ENCODE measurements at regions not wholly inside any gene's neighbourhood (a gene's known extent, or its start where the extent isn't known, plus 50 kb on each side); places are given as distances from the start of the nearest gene placed in this dataset.

DNA sequence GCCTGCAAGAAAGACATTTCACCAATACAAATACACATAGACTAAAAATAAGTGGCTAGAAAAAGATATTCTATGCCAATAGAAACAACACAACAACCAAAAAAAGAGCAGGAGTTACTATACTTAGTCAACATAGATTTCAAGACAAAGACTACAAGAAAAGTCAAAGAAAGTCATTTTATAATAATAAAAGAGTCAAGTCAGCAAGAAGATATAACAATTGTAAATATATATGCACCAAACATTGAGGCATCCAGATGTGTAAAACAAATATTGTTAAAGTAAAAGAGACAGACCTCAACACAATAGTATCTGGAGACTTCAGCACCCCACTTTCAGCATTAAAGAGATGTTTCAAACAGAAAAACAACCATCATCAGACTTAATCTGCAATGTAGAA is 104.6 kb downstream of the AMY1C start:
- no peak for DNase-seq (ENCODE audit: low read depth)

DNA sequence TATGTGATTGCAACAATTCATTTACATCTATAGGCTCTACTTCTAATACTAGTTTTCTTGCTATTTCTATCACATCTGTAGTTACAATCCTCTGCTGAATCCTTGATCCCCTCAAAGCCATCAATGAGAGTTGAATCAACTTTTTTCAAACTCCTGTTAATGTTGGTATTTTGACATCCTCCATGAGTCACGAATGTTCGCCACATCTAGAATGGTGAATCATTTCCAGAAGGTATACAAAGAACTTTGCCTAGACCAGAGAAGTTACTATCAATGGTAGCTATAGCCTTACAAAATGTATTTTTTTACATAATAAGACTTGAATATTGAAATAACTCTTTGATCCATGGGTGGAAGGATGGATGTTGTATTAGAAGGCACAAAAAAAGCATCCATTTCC is 110.0 kb downstream of the AMY1C start:
- DNase-seq (ENCODE audit: low read depth), result no peak

DNA sequence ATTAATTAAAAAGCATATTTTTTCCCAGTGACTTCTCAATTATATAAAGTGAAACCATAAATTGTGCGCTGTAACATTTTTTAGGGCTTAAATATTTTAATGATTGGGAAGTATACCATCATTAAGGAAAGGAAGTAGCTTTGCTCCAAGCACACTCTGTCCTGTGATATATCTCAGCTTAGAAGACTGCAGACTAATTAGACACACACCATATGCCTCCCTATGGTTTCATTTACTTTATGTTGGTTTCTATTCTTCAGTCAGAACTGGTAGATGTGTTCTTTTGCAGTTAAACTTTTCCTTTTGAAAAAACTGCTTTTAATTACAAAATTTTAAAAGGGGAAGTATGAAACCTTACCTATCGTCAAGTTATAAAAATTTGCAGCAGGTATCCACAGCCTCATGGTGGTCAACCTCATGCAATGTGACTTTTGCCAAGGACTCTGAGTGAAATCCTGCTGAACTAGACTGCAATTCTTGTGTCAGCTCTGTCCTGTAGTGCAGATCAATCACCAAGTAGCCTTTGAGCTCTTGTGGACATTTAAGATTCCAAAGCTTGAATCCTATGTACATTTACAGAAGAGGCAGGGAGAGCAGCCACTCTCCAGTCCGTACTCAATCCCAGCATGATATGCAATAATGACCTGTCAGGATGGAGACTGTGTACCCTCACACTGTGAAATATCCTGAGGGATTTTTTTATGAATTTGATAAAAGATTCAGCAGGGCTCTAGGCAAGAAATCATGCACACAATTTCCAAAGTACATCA is 149.1 kb downstream of the AMY1C start:
- no peak for DNase-seq (ENCODE audit: low read depth)

DNA sequence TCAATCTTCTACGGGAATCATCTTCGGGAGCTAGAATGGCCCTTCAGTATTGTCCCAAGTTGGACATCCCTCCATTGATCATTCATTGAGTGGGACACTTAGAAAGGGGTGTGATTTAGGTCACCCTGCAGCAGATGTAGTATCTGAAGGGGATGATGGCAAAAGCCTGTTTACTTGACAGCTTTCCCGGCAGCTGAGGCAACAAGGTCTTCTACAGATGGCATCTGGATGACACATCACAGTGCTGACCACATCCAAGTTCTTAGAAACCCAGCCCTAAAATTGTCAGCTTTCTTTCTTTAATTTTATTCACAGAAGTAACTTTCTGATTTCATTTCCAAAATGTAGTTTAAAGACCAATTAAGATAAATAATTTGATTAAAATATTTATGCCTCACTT is 150.3 kb downstream of the AMY1C start:
- DNase-seq (ENCODE audit: low read depth), result no peak

DNA sequence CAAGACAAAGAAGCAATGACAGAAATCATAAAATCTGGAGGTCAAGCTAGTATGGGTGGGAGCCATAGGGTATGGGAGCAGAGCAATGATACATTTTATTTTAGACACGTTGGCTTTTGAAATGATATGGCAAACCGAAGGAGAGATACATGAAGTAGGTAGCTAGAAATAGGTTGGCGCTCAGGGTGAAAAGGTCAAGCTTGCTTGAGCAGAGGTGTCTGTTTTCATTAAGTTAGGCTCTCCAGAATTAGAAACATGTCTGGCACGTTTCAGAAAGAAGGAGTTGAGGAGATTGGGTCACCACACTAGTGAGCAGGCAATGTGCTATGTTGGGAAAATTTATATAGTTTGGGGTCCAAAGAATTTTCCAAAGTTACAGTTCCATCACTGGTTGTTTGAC is 151.4 kb downstream of the AMY1C start:
- no peak for DNase-seq (ENCODE audit: low read depth)

DNA sequence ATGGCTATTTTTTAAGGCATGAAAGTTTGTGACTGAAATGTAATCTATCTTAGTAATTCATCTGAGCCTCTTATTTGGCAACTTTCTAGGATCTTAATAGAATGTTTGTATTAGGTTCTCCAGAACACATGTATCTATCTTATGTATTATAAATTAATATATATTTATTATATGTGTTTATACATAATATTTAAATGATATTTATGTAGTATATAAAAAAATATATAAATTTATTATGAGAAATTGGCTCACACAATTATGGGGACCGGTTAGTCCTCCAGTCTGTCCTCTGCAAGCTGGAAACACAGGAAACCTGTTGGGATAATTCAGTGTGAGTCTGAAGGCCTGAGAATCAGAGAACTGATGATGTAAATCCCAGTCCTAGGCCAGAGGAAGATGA is 155.7 kb downstream of the AMY1C start:
- no peak for DNase-seq (ENCODE audit: low read depth)

DNA sequence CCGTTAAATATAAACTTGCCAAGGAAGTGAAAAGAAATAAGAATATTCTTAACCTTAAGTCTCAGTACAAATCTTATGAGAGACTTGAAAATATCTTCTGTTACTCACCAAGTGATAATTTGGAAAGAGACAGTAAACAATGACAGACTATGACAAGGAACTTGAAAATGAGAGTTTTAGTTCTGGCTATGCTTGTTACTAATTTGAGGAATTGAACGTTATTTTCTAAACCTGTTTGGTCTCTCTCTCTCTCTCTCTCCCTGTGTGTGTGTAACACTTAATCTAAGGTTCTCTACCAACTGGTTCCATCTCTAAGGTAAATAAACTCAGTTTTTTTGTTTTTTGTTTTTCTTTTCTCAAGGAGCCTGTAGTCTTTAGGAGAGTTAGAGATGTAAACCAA is 161.8 kb downstream of the AMY1C start:
- no peak for DNase-seq (ENCODE audit: low read depth)

DNA sequence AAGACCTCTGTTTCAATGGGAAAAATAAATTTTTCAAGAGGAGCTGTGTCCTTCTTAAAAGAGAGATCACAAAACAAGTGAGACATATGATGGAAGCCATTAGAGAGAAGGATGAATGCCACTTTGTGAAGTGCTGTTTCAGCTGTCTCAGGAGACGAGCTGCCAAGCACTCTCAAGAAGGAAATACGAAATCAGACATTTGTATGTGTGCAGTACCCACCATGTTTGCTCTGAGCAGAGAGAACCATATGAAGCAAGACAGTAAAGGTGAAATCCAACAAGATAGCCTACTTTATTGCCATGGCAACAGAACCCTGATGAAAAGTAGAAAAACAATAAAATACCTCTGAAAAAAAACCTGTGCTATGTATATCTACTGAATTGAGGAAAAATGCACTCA is 168.1 kb downstream of the AMY1C start:
- no peak for DNase-seq (ENCODE audit: low read depth)

DNA sequence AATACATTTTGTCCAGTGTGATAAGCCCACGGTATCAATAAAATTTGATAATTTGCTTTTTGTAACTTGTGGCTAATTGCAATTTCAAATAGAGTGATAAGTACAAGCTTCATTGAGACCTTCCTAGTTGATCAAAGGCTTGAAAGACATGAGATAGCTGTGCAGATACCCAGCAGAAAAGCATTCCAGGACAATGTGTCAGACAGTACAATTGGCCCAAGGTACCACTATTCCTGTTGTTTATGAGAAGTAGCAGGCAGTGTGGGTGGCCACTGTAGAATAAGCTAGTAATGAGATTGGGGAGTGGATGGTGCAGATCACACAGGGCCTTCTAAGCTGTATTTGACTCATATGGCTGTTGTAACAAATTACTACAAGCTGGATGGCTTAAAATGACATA is 182.2 kb downstream of the AMY1C start:
- DNase-seq (ENCODE audit: low read depth), result no peak

DNA sequence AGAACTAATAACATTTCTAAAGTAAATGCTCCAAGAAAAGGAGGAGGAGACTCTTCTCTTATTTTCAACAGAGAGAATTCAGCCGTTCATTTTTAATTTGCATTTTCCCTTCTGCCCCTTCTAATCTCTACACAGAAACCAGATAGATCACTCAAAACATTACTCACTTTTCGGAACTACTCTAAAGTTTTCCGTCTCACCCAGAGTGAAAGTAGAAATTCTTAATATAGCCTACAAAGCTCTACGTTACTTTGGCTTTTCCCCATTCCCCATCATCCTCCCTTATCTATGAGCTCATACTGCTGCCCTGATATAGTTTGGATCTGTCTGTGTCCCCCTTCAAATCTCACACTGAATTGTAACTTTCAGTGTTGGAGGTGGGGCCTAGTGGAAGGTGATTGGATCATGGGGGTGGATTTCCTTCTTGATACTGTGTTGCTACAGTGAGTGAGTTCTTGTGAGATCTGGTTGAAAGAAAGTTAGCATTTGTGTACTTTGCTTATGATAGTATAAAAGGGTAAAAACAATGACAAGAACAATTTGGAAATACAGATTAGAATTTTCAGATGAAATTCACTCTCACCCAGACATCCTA is 188.2 kb downstream of the AMY1C start:
- no peak for DNase-seq (ENCODE audit: low read depth)

DNA sequence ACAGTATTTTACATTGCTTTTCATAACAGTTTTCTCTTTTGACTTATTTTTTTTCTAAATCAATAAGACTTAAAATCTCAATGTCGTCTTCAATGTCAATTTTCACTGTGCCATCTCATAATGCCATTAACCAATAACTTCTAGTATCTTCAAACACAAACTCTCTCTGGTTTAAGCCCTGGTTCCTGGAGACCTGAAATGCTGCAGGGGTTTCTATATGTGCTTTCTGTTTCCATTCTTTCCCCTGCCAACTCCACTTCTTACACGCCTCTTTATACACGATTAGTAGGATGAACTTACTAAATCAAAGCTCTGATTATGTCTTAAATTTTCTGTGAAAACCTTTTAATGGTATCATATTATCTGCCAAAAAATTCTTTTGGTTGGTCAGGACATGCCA is 191.4 kb downstream of the AMY1C start:
- DNase-seq (ENCODE audit: low read depth), result no peak

DNA sequence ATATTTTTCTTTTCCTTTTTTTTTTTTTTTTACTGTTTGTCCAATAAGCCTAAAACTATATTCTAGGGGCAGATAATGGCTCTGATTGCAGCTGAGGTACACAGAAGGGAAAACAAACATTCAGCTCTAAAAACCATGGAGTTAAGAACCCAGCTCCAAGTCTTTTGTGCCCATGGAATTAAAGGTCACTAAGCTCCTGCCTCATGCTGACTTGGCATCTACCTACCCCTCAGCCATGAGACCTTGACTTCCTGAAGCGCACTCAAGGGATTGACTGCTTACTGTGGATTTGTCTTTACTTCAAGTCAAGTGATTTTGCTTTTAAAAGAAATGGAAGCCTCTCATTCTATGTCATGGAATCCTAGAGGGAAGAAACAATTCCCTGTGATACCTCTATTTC is 192.3 kb downstream of the AMY1C start:
- DNase-seq (ENCODE audit: low read depth), result no peak

DNA sequence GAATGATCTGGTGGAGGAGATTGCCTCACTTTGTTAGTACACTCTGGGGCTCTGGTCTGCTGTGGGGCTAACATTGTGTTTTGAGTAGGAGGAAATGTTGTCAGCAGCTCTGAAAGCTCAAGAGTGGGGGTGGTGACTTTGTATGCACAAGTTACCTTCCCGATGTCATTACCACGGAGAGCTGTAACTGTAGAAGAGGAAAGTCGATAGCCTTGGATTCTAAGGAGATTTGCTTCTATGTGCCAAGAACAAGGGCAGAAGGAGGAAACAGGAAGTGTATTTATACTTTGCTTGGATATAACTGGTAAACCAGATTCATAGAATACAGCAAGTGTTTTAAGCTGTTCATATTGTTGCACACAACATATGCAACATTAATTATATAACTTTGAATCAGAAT is 196.1 kb downstream of the AMY1C start:
- no peak for DNase-seq (ENCODE audit: low read depth)

DNA sequence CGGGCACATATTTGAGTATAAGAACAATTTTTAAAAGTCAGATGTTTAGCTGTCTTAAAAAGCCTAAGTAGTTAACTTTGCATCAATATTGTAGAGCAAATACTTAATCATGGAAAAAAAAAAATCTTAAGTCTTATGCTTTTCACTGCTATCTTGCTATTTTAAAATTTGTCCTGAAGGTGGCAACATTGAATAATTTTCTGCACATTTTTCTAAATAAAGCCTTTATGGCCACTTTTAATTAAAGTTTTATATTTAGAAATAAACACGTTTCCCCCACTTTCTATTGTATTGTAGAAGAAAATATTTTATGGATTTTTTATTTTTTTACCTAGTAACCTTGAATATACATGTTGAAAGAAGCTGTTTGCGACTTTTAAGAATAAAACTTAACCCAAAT is 198.8 kb downstream of the AMY1C start:
- DNase-seq (ENCODE audit: low read depth), result no peak

DNA sequence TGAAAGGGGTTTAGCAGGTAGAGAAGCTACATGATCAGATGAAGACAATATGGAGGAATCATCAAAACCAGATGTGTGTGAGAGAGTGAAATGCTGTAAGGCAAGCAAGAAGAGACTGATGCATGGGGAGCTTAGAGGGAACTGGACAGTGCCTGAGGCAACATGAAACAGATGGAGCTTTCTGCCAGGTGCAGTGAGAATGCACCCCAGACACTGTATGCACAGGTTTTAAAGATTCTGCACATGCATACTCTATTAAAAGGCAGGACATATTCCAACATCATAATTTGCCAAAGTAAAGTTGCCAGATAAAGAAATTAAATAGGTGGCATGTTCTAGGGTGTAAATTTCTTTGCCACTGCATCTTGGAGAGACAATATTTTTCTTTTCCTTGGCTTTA is 200.1 kb downstream of the AMY1C start:
- no peak for DNase-seq (ENCODE audit: low read depth)

DNA sequence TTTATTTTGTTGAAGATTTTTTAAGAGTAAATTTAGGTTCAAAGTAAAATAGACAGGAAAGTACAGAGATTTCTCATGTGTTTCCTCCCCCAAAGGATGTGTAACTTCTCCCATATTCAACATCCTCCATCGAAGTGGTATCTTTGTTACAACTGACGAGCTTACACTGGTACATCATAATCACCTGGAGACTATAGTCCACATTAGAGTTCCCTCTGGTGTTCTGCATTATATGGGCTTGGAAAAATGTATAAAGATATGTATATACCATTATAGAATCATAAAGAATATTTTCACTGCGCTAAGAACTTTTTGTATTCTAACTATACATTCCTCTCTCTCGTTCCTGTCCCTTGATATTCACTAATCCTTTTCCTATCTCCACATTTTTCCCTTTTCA is 203.7 kb downstream of the AMY1C start:
- DNase-seq (ENCODE audit: low read depth), result no peak

DNA sequence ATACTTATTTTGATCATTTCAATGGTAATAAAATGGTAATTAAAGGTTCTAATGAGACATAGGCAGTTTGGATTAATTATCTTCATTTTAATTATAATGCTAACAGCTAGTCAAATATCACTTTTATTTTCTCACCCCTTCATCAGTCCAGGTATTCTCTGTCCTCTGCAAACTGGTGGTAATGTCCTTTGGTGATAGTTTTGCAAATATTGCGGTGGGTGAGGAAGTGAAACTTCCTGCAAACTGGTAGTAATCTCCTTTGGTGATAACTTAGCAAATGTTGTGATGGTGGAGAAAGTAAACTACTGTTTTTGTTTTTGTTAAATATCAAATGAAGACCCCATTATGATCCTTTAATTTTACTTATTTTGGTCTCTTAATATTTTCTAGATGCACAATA is 209.0 kb downstream of the AMY1C start:
- no peak for DNase-seq (ENCODE audit: low read depth)

DNA sequence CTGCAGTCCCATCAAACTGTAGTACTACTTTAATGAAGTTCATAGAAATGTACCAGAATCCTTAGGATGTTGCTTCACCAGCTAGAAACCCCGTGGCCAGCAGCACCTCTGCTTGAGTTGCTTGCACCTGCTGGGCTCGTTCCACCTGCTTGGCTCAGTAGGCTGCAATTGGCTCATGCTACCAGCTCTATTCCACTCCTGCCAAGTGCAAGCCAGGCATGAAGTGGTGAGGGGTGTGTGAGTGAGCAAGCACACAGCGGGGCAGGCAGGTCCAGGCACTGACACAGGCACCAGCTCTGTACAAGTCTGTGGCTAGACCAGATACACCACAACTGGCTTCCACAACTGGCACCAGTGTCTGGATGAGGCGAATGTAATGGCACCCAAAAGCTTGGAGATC is 209.9 kb downstream of the AMY1C start:
- DNase-seq (ENCODE audit: low read depth), result no peak

DNA sequence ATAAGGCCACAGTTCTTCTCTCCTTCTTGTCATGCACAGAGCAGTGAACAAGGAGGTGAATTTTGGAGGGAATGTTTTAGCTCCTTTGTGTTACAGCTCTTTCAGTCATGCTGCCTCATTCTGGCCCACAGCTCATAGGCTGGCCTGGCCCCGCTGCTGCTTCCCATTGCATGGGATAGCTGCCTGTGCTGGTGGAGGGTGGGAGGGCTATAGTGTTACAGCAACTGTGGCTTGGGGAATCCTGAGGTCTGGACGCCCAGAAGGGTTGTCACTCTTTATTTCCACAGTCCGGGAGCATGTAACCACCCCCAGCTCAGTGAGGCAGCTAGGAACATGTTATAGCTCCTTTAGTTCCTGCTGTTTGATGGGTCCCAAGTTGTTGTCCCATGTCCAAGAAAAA is 210.3 kb downstream of the AMY1C start:
- no peak for DNase-seq (ENCODE audit: low read depth)

DNA sequence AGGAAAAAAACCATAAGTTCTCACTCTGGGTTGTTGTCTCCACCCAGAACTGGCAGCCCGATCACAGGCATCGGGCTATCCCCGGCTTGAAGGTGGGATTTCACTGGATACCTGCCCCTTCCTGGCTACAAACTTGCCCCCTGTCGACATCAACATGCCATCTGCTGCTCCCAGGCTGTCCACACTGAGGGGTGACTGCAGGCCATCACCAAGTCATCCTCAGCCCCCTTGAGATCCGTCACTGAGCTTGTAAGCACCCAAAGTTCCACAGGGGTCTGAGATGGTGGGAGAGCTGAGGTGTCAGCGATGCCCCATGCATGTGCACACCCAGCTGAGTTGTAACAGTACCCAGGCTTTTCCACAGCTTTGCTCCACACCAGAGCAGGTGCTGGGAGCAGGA is 211.0 kb downstream of the AMY1C start:
- DNase-seq (ENCODE audit: low read depth), result no peak

DNA sequence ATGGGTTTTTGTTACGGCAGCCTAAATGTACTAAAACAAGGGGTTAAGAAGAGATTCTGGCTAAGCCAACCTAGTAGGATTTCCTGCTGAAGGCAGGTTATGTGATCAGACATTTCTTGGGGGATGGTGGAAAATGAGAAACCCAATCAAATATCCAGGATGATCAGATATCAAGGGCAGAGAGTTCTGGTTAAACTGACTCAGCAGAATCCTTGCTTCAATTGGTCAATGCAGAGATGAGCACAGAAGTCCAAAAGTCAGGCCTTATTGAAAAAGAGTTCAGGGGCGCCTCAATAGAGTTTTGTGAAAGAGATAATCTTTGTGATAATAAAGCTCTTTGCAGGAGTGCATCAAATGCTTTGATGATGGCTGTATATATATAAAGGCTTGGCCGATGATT is 237.1 kb downstream of the AMY1C start:
- no peak for DNase-seq (ENCODE audit: low read depth)

DNA sequence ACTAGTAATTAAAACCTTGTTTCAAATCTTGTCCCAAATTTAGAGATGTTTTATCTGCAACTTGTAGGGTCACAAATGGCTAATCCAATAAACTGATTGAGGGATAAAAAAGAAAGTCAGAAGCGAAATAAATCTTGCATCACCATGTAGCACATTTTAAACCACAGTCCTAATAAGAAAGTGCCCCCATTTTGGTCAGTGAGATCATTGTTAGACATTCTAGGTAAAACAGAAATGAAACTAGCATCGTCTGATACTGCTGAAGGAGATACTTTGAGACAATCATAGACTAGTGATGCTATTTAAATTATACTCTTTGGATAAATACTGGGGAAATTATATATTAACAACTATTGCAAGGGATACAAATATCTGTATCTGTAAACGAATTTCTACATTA is 247.9 kb downstream of the AMY1C start:
- DNase-seq (ENCODE audit: low read depth), result no peak

DNA sequence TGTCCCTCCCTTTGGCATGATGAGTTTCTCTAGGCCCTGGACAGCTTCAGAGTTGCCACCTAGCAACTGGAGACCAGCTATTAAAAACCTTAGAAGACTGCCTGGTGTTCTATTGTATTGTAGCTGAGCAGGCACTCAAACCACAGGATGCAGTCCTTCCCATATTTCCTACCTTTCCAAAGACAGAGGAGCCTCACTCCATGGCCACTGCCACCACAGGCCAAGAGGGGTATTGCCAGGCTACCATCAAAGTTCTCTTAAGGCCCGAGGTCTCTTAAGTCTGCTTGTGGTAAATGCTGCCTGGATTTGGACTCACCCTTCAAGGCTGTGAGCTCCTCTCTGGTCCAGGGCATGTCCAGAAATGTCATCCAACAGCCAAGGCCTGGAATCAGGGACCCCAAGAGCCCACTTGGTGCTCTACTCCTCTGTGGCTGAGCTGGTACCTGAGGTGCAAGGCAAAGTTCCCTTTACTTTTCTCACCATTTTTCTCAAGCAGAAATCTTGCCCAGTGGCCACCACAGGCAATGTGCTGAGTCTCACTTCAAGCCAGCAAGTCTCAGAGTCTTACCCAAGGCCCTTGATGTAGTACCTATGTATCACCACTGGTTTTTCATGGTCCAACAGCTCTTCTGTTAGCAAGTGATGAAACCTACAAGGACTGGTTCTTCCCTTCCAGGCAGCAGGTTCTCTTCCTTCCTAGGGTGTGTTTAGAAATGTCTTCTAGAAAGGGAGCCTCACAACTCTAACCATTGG is 269.4 kb downstream of the AMY1C start:
- no peak for DNase-seq (ENCODE audit: low read depth)

DNA sequence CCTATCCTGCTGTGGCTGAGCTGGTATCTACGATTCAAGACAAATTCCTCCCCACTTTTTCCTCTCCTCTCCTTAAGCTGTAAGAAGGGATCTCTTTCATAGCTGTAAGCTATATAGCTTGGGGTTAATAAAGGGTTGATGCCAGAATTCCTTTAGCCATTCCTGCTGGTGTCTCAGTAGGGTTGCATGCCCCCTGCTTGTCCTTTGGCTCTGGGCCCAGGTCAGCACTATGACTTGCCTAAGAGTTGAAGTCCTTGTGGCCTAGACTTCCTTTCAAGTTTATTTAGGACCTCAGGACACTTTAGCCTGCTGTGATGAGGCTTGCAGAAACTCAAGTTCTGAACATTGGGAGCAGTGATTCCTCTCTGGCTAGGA is 270.0 kb downstream of the AMY1C start:
- no peak for DNase-seq (ENCODE audit: low read depth)
